Common myeloid progenitor, CD34-positive (primary cell): ENCODE measurements at regions not wholly inside any gene's neighbourhood (a gene's known extent, or its start where the extent isn't known, plus 50 kb on each side); places are given as distances from the start of the nearest gene placed in this dataset.

Experiments
- CTCF ChIA-PET: fragments of 350-600 bp; sonication (Branson Sonifier 250); formaldehyde crosslinking; loops from one replicate; lab custom pipeline; 2021; ENCODE audit warnings: antibody characterized with exemption; lab: Charles Lee
- POLR2A ChIA-PET: fragments of 350-600 bp; sonication (Branson Sonifier 250); formaldehyde crosslinking; loops from one replicate; lab custom pipeline; 2021; ENCODE audit warnings: antibody characterized with exemption; lab: Charles Lee
- DNase-seq, 3 donors: peaks; one replicate each; pipeline versions ENCODE4 v3.0.0 to v3.0.0-alpha.2; 2013
- H3K27ac ChIP-seq, 2 experiments: 1 replicate in 1 of 2; 2 replicates in 1 of 2; pipeline ENCODE4 v1.7.0; 2013; ENCODE audit warnings: inconsistent platforms in 2 of 2, low read length in 2 of 2, mild to moderate bottlenecking in 2 of 2, low read depth in 1 of 2, moderate library complexity in 1 of 2; ENCODE audit not compliant: severe bottlenecking in 2 of 2, insufficient read depth in 1 of 2, poor library complexity in 1 of 2
- H3K27me3 ChIP-seq, 5 experiments: replicated peaks in 2 of 5; 1 replicate in 3 of 5; 2 replicates in 2 of 5; pipeline versions ENCODE4 v1.6.1 to v1.7.0; 2013; ENCODE audit warnings: low read length in 4 of 5, mild to moderate bottlenecking in 2 of 5, moderate library complexity in 2 of 5, inconsistent platforms in 1 of 5; ENCODE audit not compliant: insufficient read depth in 5 of 5, control insufficient read depth in 4 of 5
- H3K36me3 ChIP-seq, 4 experiments: 1 replicate in 2 of 4; 2 replicates in 2 of 4; pipeline versions ENCODE4 v1.6.1 to v1.7.0; 2013; ENCODE audit warnings: low read length in 3 of 4, control low read depth in 1 of 4, mild to moderate bottlenecking in 1 of 4; ENCODE audit not compliant: control insufficient read depth in 4 of 4, insufficient read depth in 4 of 4
- H3K4me1 ChIP-seq, 4 experiments: 1 replicate in 3 of 4; 2 replicates in 1 of 4; pipeline versions ENCODE4 v1.6.1 to v1.7.1; 2013; ENCODE audit warnings: low read length in 3 of 4, mild to moderate bottlenecking in 3 of 4, control low read depth in 1 of 4, inconsistent platforms in 1 of 4, moderate library complexity in 1 of 4; ENCODE audit not compliant: control insufficient read depth in 4 of 4, insufficient read depth in 4 of 4; ENCODE audit errors: control extremely low read depth in 1 of 4
- H3K4me3 ChIP-seq, 7 experiments: 1 replicate in 4 of 7; 2 replicates in 3 of 7; pipeline versions ENCODE4 v1.5.1 to v1.7.0; 2013; ENCODE audit warnings: mild to moderate bottlenecking in 7 of 7, low read length in 6 of 7, moderate library complexity in 6 of 7, inconsistent platforms in 2 of 7, low read depth in 2 of 7, control low read depth in 1 of 7; ENCODE audit not compliant: insufficient read depth in 4 of 7, control insufficient read depth in 1 of 7; ENCODE audit errors: extremely low read depth in 1 of 7
- H3K9me3 ChIP-seq, 5 experiments: 1 replicate in 4 of 5; 2 replicates in 1 of 5; pipeline versions ENCODE4 v1.6.1 to v1.7.1; 2013; ENCODE audit warnings: low read length in 4 of 5, mild to moderate bottlenecking in 2 of 5, inconsistent platforms in 1 of 5, low read depth in 1 of 5, moderate library complexity in 1 of 5; ENCODE audit not compliant: control insufficient read depth in 4 of 5, insufficient read depth in 2 of 5; ENCODE audit errors: control extremely low read depth in 1 of 5
- WGBS: methylation state at CpG from one replicate; pipeline ENCODE4 v1.1.5; 2013; ENCODE audit not compliant: insufficient coverage; 5-methylcytosine and 5-hydroxymethylcytosine counted together

GRCh38 chr7:144997512-144997911 is 161.7 kb upstream of the TPK1 start:
- ChIA-PET POLR2A (no interaction called here), CTCF (no interaction called here)
- no peaks in the 10 kb centered on the region for H3K27me3 ChIP-seq
- H3K4me3 ChIP-seq: no peak overlapping the region
- no peak overlapping the region for H3K27ac ChIP-seq
- no peaks in the 10 kb centered on the region for H3K4me1 ChIP-seq
- peaks cover 0 to 17% (median 4%) of the 10 kb centered on the region in 5 experiments for H3K9me3 ChIP-seq
- no peaks in the 10 kb centered on the region for H3K36me3 ChIP-seq
- peak in 2 of 3 donors; percentile 6 to 10 for DNase-seq

DNA sequence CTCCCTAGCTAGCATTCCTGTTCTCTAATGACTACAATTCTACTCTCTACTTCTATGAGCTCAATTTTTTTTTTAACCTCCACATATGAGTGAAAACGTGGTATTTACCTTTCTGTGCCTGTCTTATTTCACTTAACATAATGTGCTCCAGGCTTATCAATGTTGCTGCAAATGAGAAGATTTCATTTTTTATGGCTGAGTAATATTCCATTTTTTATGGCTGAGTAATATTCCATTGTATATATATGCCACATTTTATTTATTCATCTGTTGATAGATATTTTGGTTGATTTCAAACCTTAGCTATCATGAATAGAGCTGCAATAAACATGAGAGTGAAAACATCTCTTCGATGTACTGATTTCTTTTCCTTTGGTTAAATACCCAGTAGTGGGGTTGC is 159.6 kb upstream of the TPK1 start:
- POLR2A ChIA-PET: no interaction called here
- H3K27ac ChIP-seq: no peak overlapping the region
- peaks cover 0 to 8% (median 4%) of the 10 kb centered on the region in 5 experiments for H3K9me3 ChIP-seq
- CTCF ChIA-PET: no interaction called here
- DNase-seq: no peak
- no CpG with 5 or more reads among the region's 2 CpGs for WGBS
- H3K4me3 ChIP-seq: no peak overlapping the region
- no peaks in the 10 kb centered on the region for H3K36me3 ChIP-seq
- H3K4me1 ChIP-seq: no peaks in the 10 kb centered on the region
- no peaks in the 10 kb centered on the region for H3K27me3 ChIP-seq

DNA sequence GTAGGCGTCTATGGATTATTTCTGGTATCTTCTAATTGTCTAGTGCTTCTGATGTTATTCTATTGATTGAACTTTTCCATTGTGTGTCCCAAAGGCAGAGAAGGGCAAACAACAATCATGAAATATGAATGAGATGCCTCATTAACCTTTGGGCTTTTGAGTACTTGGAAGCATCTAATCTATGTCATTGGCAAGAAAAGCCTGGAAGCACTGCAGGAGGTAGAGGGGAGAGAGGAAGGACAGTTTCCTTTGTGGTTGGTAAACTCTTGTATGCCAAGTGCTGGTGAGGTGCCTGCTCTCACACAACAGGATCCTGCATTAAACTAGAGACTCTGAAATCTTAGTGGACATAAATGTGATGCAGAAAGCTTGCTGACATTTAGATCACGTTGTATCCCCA is 155.2 kb upstream of the TPK1 start:
- H3K4me3 ChIP-seq: no peak overlapping the region
- no peaks in the 10 kb centered on the region for H3K27me3 ChIP-seq
- peaks cover 0 to under 1% (median 0%) of the 10 kb centered on the region in 5 experiments for H3K9me3 ChIP-seq
- H3K4me1 ChIP-seq: no peaks in the 10 kb centered on the region
- ChIA-PET CTCF (no interaction called here), POLR2A (no interaction called here)
- no peak overlapping the region for H3K27ac ChIP-seq
- H3K36me3 ChIP-seq: no peaks in the 10 kb centered on the region
- 83% methylated on average over 2 of the region's 2 CpGs for WGBS
- DNase-seq: no peak

DNA sequence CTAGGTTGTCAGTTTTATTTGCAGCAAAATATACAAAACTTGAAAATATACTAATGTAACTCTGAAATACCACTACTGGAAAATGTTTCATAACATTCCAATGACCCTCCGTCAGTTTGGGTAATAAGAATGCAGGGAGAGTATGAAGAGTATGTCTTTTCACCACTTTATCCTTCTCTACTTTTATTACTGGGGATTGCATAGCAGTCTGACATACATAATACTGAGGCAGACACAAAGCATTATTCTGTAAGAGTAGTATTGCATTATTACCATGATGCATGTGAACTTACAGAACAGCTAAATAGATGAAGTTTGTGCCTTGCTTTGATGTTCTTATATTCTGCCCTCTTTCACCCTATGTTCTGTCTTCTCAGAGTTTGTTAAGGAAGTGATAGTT is 151.8 kb upstream of the TPK1 start:
- POLR2A ChIA-PET: interaction anchor here (0.5 kb wide), 1 partner anchor 434 kb away, joined by 3 read pairs; no protein-coding TSS in a partner anchor

GRCh38 chr7:144982133-144982532 is 146.3 kb upstream of the TPK1 start:
- no peak for DNase-seq
- no peaks in the 10 kb centered on the region for H3K27me3 ChIP-seq
- no peaks in the 10 kb centered on the region for H3K4me1 ChIP-seq
- H3K9me3 ChIP-seq: no peaks in the 10 kb centered on the region
- no peak overlapping the region for H3K4me3 ChIP-seq
- H3K36me3 ChIP-seq: no peaks in the 10 kb centered on the region
- POLR2A ChIA-PET: no interaction called here
- no CpG with 5 or more reads among the region's 1 CpG for WGBS
- CTCF ChIA-PET: no interaction called here
- no peak overlapping the region for H3K27ac ChIP-seq

More for the DNA sequence above, 151.8 kb upstream of the TPK1 start:
- H3K27me3 ChIP-seq: no peaks in the 10 kb centered on the region
- H3K4me3 ChIP-seq: no peak overlapping the region
- no CpG with 5 or more reads among the region's 1 CpG for WGBS
- DNase-seq: no peak
- H3K27ac ChIP-seq: no peak overlapping the region
- CTCF ChIA-PET: no interaction called here
- H3K9me3 ChIP-seq: no peaks in the 10 kb centered on the region
- no peaks in the 10 kb centered on the region for H3K4me1 ChIP-seq
- H3K36me3 ChIP-seq: no peaks in the 10 kb centered on the region

GRCh38 chr7:144975882-144976281 is 140.0 kb upstream of the TPK1 start:
- Histone ChIP-seq H3K4me3 (no peak overlapping the region), H3K36me3 (no peaks in the 10 kb centered on the region), H3K4me1 (no peaks in the 10 kb centered on the region), H3K27ac (no peak overlapping the region), H3K27me3 (no peaks in the 10 kb centered on the region), H3K9me3 (no peaks in the 10 kb centered on the region)
- CTCF ChIA-PET: no interaction called here
- peak in 2 of 3 donors; percentile 7 to 13 for DNase-seq
- WGBS: 100% methylated on average over 3 of the region's 4 CpGs
- POLR2A ChIA-PET: no interaction called here

GRCh38 chr7:144969787-144970186 is 133.9 kb upstream of the TPK1 start:
- H3K9me3 ChIP-seq: no peaks in the 10 kb centered on the region
- no peaks in the 10 kb centered on the region for H3K36me3 ChIP-seq
- 93% methylated on average over 3 of the region's 3 CpGs for WGBS
- H3K27ac ChIP-seq: no peak overlapping the region
- no peak overlapping the region for H3K4me3 ChIP-seq
- ChIA-PET POLR2A (no interaction called here), CTCF (no interaction called here)
- no peaks in the 10 kb centered on the region for H3K4me1 ChIP-seq
- H3K27me3 ChIP-seq: no peaks in the 10 kb centered on the region
- DNase-seq: no peak
